Hepatocyte (in vitro differentiated cells): ENCODE measurements at regions not wholly inside any gene's neighbourhood (a gene's known extent, or its start where the extent isn't known, plus 50 kb on each side); places are given as distances from the start of the nearest gene placed in this dataset.

Experiments used
- DNase-seq: peaks from one replicate; pipeline ENCODE4 v3.0.0-alpha.2; 2016; ENCODE audit warnings: low spot score
- H2AFZ ChIP-seq: fragments of 200-600 bp; sonication (generic); 2 replicates; pipeline ENCODE4 v1.6.0; 2016; ENCODE audit warnings: antibody characterized with exemption, mild to moderate bottlenecking
- H3K27ac ChIP-seq: fragments of 200-600 bp; sonication (generic); 2 replicates; pipeline ENCODE4 v1.5.1; 2016; ENCODE audit warnings: mild to moderate bottlenecking
- H3K27me3 ChIP-seq: fragments of 200-600 bp; sonication (generic); 2 replicates; pipeline ENCODE4 v1.6.1; 2016
- H3K36me3 ChIP-seq: fragments of 200-600 bp; sonication (generic); replicated peaks from 2 replicates; pipeline ENCODE4 v1.5.1; 2016; ENCODE audit warnings: low read depth; ENCODE audit not compliant: insufficient read depth
- H3K4me1 ChIP-seq: fragments of 200-600 bp; sonication (generic); 2 replicates; pipeline ENCODE4 v1.5.1; 2016; ENCODE audit warnings: mild to moderate bottlenecking, moderate library complexity; ENCODE audit not compliant: insufficient read depth
- H3K4me2 ChIP-seq: fragments of 200-600 bp; sonication (generic); 2 replicates; pipeline ENCODE4 v1.6.0; 2016
- H3K4me3 ChIP-seq: fragments of 200-600 bp; sonication (generic); 2 replicates; pipeline ENCODE4 v1.5.1; 2016; ENCODE audit warnings: mild to moderate bottlenecking
- H3K79me2 ChIP-seq: fragments of 200-600 bp; sonication (generic); 2 replicates; pipeline ENCODE4 v1.6.0; 2017; ENCODE audit warnings: mild to moderate bottlenecking
- H3K9me2 ChIP-seq: fragments of 200-600 bp; sonication (generic); replicated peaks from 2 replicates; pipeline ENCODE4 v1.6.0; 2017; ENCODE audit warnings: mild to moderate bottlenecking; ENCODE audit not compliant: insufficient read depth
- H3K9me3 ChIP-seq: fragments of 200-600 bp; sonication (generic); 2 replicates; pipeline ENCODE4 v1.5.1; 2016; ENCODE audit warnings: low read depth, mild to moderate bottlenecking
- H4K20me1 ChIP-seq: fragments of 200-600 bp; sonication (generic); 2 replicates; pipeline ENCODE4 v1.6.0; 2016; ENCODE audit warnings: mild to moderate bottlenecking; ENCODE audit not compliant: insufficient read depth, poor library complexity, severe bottlenecking
- EZH2 ChIP-seq: fragments of 200-600 bp; sonication (generic); IDR thresholded peaks from 2 replicates; pipeline ENCODE4 v1.6.1; 2016; ENCODE audit warnings: antibody characterized with exemption, mild to moderate bottlenecking, borderline replicate concordance
- EZH2phosphoT487 ChIP-seq: fragments of 200-600 bp; sonication (generic); IDR thresholded peaks from one replicate; pipeline ENCODE4 v1.6.1; 2018; ENCODE audit warnings: antibody characterized with exemption, mild to moderate bottlenecking, low read depth, moderate library complexity; ENCODE audit not compliant: unreplicated experiment, severe bottlenecking
- WGBS: methylation state at CpG from one replicate; pipeline ENCODE4 v1.1.6; 2016; ENCODE audit warnings: low lambda C conversion rate; ENCODE audit errors: missing lambda C conversion rate; 5-methylcytosine and 5-hydroxymethylcytosine counted together
- TF ChIP-seq, protein P1 (sequence below): fragments of 200-600 bp; sonication (generic); IDR thresholded peaks from 2 replicates; pipeline ENCODE4 v1.5.1; 2016; ENCODE audit warnings: antibody characterized with exemption, mild to moderate bottlenecking; ENCODE audit not compliant: poor library complexity

DNA sequence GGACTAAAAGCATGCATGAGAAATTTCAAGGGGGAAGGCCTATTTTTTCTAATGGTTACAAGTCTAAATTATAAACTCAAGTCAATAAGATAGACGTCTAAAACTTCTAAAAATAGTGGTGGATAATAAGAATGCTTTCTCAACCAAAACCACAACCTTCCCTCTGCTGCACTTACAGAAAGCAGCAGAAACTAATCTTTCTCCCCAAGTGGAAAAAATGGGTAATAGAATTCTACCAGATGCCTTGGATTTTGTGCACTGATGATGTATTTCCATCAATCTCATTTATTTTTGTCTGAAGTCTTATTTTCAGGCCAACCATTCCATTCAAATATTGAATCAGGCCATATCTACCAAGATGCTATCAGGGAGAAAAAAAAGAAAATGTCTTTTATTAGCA lies 344.7 kb downstream of the NEK10 start:
- TF ChIP-seq, protein P1, sequence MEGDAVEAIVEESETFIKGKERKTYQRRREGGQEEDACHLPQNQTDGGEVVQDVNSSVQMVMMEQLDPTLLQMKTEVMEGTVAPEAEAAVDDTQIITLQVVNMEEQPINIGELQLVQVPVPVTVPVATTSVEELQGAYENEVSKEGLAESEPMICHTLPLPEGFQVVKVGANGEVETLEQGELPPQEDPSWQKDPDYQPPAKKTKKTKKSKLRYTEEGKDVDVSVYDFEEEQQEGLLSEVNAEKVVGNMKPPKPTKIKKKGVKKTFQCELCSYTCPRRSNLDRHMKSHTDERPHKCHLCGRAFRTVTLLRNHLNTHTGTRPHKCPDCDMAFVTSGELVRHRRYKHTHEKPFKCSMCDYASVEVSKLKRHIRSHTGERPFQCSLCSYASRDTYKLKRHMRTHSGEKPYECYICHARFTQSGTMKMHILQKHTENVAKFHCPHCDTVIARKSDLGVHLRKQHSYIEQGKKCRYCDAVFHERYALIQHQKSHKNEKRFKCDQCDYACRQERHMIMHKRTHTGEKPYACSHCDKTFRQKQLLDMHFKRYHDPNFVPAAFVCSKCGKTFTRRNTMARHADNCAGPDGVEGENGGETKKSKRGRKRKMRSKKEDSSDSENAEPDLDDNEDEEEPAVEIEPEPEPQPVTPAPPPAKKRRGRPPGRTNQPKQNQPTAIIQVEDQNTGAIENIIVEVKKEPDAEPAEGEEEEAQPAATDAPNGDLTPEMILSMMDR, result no peak
- no peak for TF ChIP-seq EZH2
- no peak for TF ChIP-seq EZH2phosphoT487
- Histone ChIP-seq H4K20me1 (no peaks in the 10 kb centered on the region), H3K79me2 (no peaks in the 10 kb centered on the region), H2AFZ (no peak overlapping the region), H3K4me3 (no peak overlapping the region), H3K9me3 (no peaks in the 10 kb centered on the region), H3K36me3 (no peaks in the 10 kb centered on the region), H3K4me1 (no peaks in the 10 kb centered on the region), H3K9me2 (no peaks in the 10 kb centered on the region), H3K27ac (no peak overlapping the region), H3K27me3 (no peaks in the 10 kb centered on the region), H3K4me2 (no peak overlapping the region)
- no peak for DNase-seq
- WGBS, result 79% methylated on average over 1 of the region's 1 CpG

DNA sequence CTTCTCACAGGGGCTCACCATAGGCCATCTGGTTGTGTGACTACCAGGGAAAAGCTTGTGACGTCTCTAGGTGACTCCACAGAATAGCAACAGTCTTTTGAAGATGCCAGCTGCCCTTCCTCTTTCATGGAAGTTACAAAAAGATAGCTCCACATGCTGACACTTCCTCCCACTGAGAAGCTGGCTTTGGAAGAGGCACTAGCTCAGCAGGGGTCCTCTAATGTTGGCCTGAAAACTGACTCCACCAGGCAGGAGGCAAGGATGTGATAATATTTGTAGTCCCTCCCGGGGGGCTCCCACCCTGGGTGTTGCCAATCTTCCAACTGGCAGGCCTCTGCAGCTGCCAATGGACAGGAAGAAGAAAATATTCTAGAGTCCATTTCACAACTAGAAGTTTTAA lies 343.5 kb downstream of the NEK10 start:
- 56% methylated on average over 2 of the region's 2 CpGs for WGBS
- Histone ChIP-seq H4K20me1 (no peaks in the 10 kb centered on the region), H3K79me2 (no peaks in the 10 kb centered on the region), H2AFZ (no peak overlapping the region), H3K4me3 (no peak overlapping the region), H3K36me3 (no peaks in the 10 kb centered on the region), H3K27ac (no peak overlapping the region), H3K4me1 (no peaks in the 10 kb centered on the region), H3K4me2 (no peak overlapping the region), H3K9me2 (no peaks in the 10 kb centered on the region), H3K27me3 (no peaks in the 10 kb centered on the region), H3K9me3 (no peaks in the 10 kb centered on the region)
- no peak for DNase-seq
- no peak for TF ChIP-seq EZH2phosphoT487
- TF ChIP-seq EZH2, result no peak

DNA sequence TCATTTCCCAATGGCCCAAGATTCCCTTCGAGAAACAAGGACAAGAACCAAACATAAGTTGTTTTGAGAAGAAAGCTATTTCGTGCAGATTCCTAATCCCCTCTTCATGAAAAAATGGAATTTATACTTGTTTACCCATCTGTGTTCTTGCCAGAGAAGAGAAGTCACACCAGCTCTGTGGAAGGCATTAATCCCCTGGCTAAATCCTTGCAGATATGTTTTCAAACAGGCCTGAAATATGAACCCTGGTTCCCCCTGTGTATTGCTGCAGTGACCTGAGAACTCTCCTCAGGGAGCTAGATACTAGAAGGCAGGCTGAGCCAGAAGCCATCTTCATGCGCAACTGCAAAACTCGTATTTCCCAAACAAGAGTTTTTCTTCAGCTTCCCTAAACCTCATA lies 337.7 kb downstream of the NEK10 start:
- WGBS, result 65% methylated on average over 4 of the region's 4 CpGs
- peak overlapping the region; percentile 29 for H3K27ac ChIP-seq

DNA sequence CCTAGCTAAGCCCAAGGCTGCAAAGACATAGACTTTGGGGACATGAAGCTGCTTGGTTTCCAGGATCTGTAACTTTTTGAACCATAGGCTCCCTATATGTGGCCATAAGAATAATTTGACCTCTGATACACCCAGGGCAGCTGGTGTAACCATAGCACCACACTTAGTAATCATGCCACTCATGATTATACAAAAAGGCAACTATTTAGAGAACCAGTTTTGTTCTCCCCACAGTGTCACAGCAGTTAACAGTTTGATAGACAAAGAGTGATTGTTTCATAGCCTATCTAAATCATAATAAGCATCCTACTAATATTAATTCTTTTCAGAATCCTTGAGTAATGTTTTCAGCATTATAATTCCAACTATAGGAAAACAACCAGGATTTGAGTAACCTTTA lies 334.9 kb downstream of the NEK10 start:
- Histone ChIP-seq H3K4me2 (no peak overlapping the region), H3K4me3 (no peak overlapping the region), H3K9me2 (no peaks in the 10 kb centered on the region), H3K36me3 (no peaks in the 10 kb centered on the region), H3K27ac (no peak overlapping the region), H3K9me3 (no peaks in the 10 kb centered on the region), H3K79me2 (no peaks in the 10 kb centered on the region), H2AFZ (no peak overlapping the region), H3K4me1 (no peaks in the 10 kb centered on the region), H3K27me3 (no peaks in the 10 kb centered on the region), H4K20me1 (no peaks in the 10 kb centered on the region)
- no peak for DNase-seq
- TF ChIP-seq, protein P1, result no peak
- TF ChIP-seq EZH2, result no peak
- no peak for TF ChIP-seq EZH2phosphoT487

More for the DNA sequence above, 337.7 kb downstream of the NEK10 start:
- no peaks in the 10 kb centered on the region for H3K9me3 ChIP-seq
- H3K36me3 ChIP-seq, result no peaks in the 10 kb centered on the region
- H3K4me3 ChIP-seq, result no peak overlapping the region
- TF ChIP-seq, protein P1, result no peak
- TF ChIP-seq EZH2phosphoT487 (no peak), EZH2 (no peak)
- no peaks in the 10 kb centered on the region for H3K79me2 ChIP-seq
- H4K20me1 ChIP-seq, result no peaks in the 10 kb centered on the region
- DNase-seq, result peak; percentile 23
- no peak overlapping the region for H2AFZ ChIP-seq
- H3K27me3 ChIP-seq, result no peaks in the 10 kb centered on the region
- H3K9me2 ChIP-seq, result no peaks in the 10 kb centered on the region
- H3K4me2 ChIP-seq, result no peak overlapping the region
- H3K4me1 ChIP-seq, result no peaks in the 10 kb centered on the region
